Vagina (tissue), 2 donors: ENCODE measurements at regions not wholly inside any gene's neighbourhood (a gene's known extent, or its start where the extent isn't known, plus 50 kb on each side); places are given as distances from the start of the nearest gene placed in this dataset.

ENCODE experiments used
- CTCF ChIP-seq, 3 experiments: fragments of 450-650 bp in 2 of 3; fragments of 200-600 bp in 1 of 3; sonication (generic) in 1 of 3; IDR thresholded peaks; one replicate each; pipeline ENCODE4 v1.5.1; 2017 to 2019; ENCODE audit warnings: antibody characterized with exemption in 3 of 3, mild to moderate bottlenecking in 2 of 3, moderate library complexity in 2 of 3
- POLR2AphosphoS5 ChIP-seq, 2 donors: sonication (generic); formaldehyde crosslinking; IDR thresholded peaks; one replicate each; pipeline ENCODE4 v1.9.0; 2017; ENCODE audit warnings: antibody characterized with exemption in 2 of 2, mild to moderate bottlenecking in 2 of 2, low read depth in 1 of 2; ENCODE audit not compliant: insufficient read depth in 1 of 2

- no peak for TF ChIP-seq CTCF (IDR thresholded peaks at IDR 0.05)
- no peak for TF ChIP-seq POLR2AphosphoS5 (IDR thresholded peaks at IDR 0.05; ENCODE audit: insufficient read depth in 1 of 2, low read depth in 1 of 2)
These were observed 241.5 kb upstream of the LHX5 start for GRCh38 chr12:113713156-113713555.
